Breast epithelium (tissue), 4 donors: ENCODE measurements at regions not wholly inside any gene's neighbourhood (a gene's known extent, or its start where the extent isn't known, plus 50 kb on each side); places are given as distances from the start of the nearest gene placed in this dataset.

Source experiments
- DNase-seq, 2 donors: peaks; one replicate each; pipeline ENCODE4 v3.0.0-alpha.2; 2019; ENCODE audit warnings: low spot score in 2 of 2
- H3K27ac ChIP-seq, 2 donors: fragments of 200-600 bp; sonication (generic) in 1 of 2; one replicate each; pipeline ENCODE4 v1.5.1; 2016 to 2019; ENCODE audit warnings: mild to moderate bottlenecking in 1 of 2
- H3K27me3 ChIP-seq, 2 donors: fragments of 200-600 bp; sonication (generic) in 1 of 2; one replicate each; pipeline versions ENCODE4 v1.5.1 to v1.6.0; 2017 to 2019; ENCODE audit warnings: control low read depth in 1 of 2, mild to moderate bottlenecking in 1 of 2
- H3K36me3 ChIP-seq: fragments of 200-600 bp; one replicate; pipeline ENCODE4 v1.5.1; 2019
- H3K4me1 ChIP-seq, 2 donors: fragments of 200-600 bp; sonication (generic); one replicate each; pipeline ENCODE4 v1.5.1; 2016 to 2019; ENCODE audit warnings: control low read depth in 1 of 2
- H3K4me3 ChIP-seq, 3 donors: fragments of 200-600 bp; sonication (generic); 1 replicate in 2 of 3; 2 replicates in 1 of 3; pipeline ENCODE4 v1.5.1; 2016 to 2019; ENCODE audit warnings: mild to moderate bottlenecking in 3 of 3, moderate library complexity in 2 of 3
- H3K9me3 ChIP-seq, 2 donors: fragments of 200-600 bp; sonication (generic) in 1 of 2; one replicate each; pipeline ENCODE4 v1.5.1; 2016 to 2019; ENCODE audit warnings: control low read depth in 1 of 2
- POLR2A ChIP-seq: fragments of 450-650 bp; IDR thresholded peaks from one replicate; pipeline ENCODE4 v1.6.1; 2016; ENCODE audit warnings: antibody characterized with exemption, mild to moderate bottlenecking, moderate library complexity
- POLR2AphosphoS5 ChIP-seq, 3 donors: sonication (generic); formaldehyde crosslinking; IDR thresholded peaks; one replicate each; pipeline ENCODE4 v1.6.1; 2017; ENCODE audit warnings: antibody characterized with exemption in 3 of 3
- intact Hi-C: fragments of 100-400 bp; cut with DNase I; formaldehyde crosslinking; loops from one replicate; pipeline ENCODE4 v1.15.1; 2023; ENCODE audit warnings: low total_unique reads
- TF ChIP-seq, protein P1 (sequence below), 3 donors: fragments of 450-650 bp; IDR thresholded peaks; one replicate each; pipeline ENCODE4 v1.5.1; 2016 to 2017; ENCODE audit warnings: antibody characterized with exemption in 3 of 3, mild to moderate bottlenecking in 3 of 3, moderate library complexity in 3 of 3

GRCh38 chr16:8138666-8139065 lies 451.6 kb downstream of the TMEM114 start:
- Histone ChIP-seq H3K4me1 (no peaks in the 10 kb centered on the region), H3K36me3 (no peaks in the 10 kb centered on the region), H3K27me3 (no peaks in the 10 kb centered on the region), H3K4me3 (no peak overlapping the region), H3K27ac (no peak overlapping the region), H3K9me3 (no peaks in the 10 kb centered on the region)
- intact Hi-C loops = no loop called here
- no peak for DNase-seq
- TF ChIP-seq POLR2AphosphoS5 (IDR thresholded peaks at IDR 0.05) (no peak), POLR2A (no peak)
- TF ChIP-seq, protein P1, sequence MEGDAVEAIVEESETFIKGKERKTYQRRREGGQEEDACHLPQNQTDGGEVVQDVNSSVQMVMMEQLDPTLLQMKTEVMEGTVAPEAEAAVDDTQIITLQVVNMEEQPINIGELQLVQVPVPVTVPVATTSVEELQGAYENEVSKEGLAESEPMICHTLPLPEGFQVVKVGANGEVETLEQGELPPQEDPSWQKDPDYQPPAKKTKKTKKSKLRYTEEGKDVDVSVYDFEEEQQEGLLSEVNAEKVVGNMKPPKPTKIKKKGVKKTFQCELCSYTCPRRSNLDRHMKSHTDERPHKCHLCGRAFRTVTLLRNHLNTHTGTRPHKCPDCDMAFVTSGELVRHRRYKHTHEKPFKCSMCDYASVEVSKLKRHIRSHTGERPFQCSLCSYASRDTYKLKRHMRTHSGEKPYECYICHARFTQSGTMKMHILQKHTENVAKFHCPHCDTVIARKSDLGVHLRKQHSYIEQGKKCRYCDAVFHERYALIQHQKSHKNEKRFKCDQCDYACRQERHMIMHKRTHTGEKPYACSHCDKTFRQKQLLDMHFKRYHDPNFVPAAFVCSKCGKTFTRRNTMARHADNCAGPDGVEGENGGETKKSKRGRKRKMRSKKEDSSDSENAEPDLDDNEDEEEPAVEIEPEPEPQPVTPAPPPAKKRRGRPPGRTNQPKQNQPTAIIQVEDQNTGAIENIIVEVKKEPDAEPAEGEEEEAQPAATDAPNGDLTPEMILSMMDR (IDR thresholded peaks at IDR 0.05) = no peak

- no peaks in the 10 kb centered on the region for H3K27me3 ChIP-seq
- H3K4me1 ChIP-seq = no peaks in the 10 kb centered on the region
- no peaks in the 10 kb centered on the region for H3K36me3 ChIP-seq
- TF ChIP-seq, protein P1 (IDR thresholded peaks at IDR 0.05) = no peak
- intact Hi-C loops = no loop called here
- no peaks in the 10 kb centered on the region for H3K9me3 ChIP-seq
- H3K27ac ChIP-seq = no peak overlapping the region
- no peak for DNase-seq
- H3K4me3 ChIP-seq = no peak overlapping the region
These were observed 452.7 kb downstream of the TMEM114 start for GRCh38 chr16:8137606-8138005.

DNA sequence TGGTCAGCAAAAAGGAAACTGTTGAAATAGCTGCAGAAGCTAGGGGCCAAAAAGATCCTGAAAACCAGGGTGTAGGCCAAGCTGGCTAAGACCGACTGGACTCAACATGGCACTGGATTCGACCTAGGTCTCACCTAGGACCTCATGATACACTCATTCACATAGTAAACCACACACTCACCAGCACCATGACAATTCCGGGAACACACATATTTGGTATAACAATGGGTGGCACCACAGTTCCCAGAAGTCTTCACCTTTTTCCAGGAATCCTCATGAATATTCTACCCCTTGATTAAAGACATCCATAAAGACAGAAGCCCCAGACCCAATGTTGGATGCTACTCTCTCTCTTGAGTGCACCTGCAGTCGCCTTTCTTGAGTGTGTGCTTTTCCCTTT lies 460.1 kb downstream of the TMEM114 start:
- Histone ChIP-seq H3K4me3 (no peak overlapping the region), H3K36me3 (no peaks in the 10 kb centered on the region), H3K27me3 (no peaks in the 10 kb centered on the region), H3K4me1 (no peaks in the 10 kb centered on the region), H3K9me3 (peaks cover 0 to 5% of the 10 kb centered on the region in 2 donors), H3K27ac (no peak overlapping the region)
- intact Hi-C loops = loop anchor here (5.0 kb wide), 1 partner anchor 628 kb away; no protein-coding TSS in a partner anchor
- TF ChIP-seq, protein P1 (IDR thresholded peaks at IDR 0.05) = no peak
- TF ChIP-seq POLR2AphosphoS5 (IDR thresholded peaks at IDR 0.05) (no peak), POLR2A (no peak)
- DNase-seq = no peak

DNA sequence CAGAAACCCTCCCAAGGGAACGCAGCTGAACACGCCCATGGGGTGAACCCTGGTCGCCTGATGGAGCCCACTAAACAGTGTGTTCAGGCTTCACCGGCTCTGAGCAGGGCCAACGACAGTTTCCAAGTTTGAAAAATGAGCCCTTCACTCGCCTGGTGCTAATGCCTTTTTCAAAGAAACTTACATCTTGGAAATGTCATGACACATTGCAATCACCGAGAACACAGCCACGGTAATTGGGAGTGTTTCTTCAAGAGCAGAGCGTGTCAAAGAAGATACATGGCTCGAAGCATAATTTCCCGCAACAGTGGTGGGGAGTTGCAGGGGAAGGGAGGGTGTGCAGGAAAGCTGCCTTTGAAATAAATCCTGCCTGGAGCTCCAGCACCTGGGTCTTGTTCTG lies 463.2 kb downstream of the TMEM114 start:
- Histone ChIP-seq H3K4me1 (no peaks in the 10 kb centered on the region), H3K27me3 (no peaks in the 10 kb centered on the region), H3K27ac (no peak overlapping the region), H3K4me3 (no peak overlapping the region), H3K9me3 (peaks cover 0 to 7% of the 10 kb centered on the region in 2 donors), H3K36me3 (no peaks in the 10 kb centered on the region)
- no peak for TF ChIP-seq POLR2A
- TF ChIP-seq, protein P1 (IDR thresholded peaks at IDR 0.05) = no peak
- TF ChIP-seq POLR2AphosphoS5 (IDR thresholded peaks at IDR 0.05) = no peak
- intact Hi-C loops = no loop called here
- no peak for DNase-seq

- TF ChIP-seq POLR2A = no peak
- TF ChIP-seq, protein P1 (IDR thresholded peaks at IDR 0.05) = no peak
- no peak for TF ChIP-seq POLR2AphosphoS5 (IDR thresholded peaks at IDR 0.05)
- intact Hi-C loops = no loop called here
- Histone ChIP-seq H3K27ac (no peak overlapping the region), H3K9me3 (peaks cover 0 to 7% of the 10 kb centered on the region in 2 donors), H3K27me3 (no peaks in the 10 kb centered on the region), H3K36me3 (no peaks in the 10 kb centered on the region), H3K4me1 (no peaks in the 10 kb centered on the region), H3K4me3 (no peak overlapping the region)
- no peak for DNase-seq
These were observed 464.0 kb downstream of the TMEM114 start for GRCh38 chr16:8126313-8126712.
